ENCODE measurements at regions not wholly inside any gene's neighbourhood (a gene's known extent, or its start where the extent isn't known, plus 50 kb on each side); places are given as distances from the start of the nearest gene placed in this dataset.

DNA sequence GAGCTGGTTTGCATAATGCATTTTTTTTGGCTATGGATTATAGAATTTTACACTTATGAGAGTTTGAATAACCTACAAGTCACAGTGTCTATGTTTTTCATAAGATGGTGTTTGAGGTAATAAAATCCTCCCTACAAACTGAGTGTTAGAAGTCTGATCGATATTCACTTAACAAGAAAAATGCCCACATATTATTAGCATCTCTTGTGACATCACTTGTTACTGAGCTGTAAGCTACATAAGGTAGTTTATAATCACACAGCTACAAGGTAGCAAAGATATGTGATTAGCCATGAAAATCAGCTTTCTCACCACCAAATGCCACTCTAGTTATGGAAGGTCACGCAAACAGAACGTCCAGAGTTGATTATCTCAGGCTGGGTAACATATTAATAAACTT, 669.6 kb downstream of the PCDH18 start:
- H3K27ac ChIP-seq = no peak overlapping the region
- TF ChIP-seq POLR2AphosphoS5 (IDR thresholded peaks at IDR 0.05; ENCODE audit: insufficient read depth in 1 of 2, low read depth in 1 of 2) (no peak), POLR2A (IDR thresholded peaks at IDR 0.05) (no peak)
- TF ChIP-seq, protein P1, sequence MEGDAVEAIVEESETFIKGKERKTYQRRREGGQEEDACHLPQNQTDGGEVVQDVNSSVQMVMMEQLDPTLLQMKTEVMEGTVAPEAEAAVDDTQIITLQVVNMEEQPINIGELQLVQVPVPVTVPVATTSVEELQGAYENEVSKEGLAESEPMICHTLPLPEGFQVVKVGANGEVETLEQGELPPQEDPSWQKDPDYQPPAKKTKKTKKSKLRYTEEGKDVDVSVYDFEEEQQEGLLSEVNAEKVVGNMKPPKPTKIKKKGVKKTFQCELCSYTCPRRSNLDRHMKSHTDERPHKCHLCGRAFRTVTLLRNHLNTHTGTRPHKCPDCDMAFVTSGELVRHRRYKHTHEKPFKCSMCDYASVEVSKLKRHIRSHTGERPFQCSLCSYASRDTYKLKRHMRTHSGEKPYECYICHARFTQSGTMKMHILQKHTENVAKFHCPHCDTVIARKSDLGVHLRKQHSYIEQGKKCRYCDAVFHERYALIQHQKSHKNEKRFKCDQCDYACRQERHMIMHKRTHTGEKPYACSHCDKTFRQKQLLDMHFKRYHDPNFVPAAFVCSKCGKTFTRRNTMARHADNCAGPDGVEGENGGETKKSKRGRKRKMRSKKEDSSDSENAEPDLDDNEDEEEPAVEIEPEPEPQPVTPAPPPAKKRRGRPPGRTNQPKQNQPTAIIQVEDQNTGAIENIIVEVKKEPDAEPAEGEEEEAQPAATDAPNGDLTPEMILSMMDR (IDR thresholded peaks at IDR 0.05) = no peak
- DNase-seq (ENCODE audit: extremely low spot score in 2 of 2) = no peak
- no peaks in the 10 kb centered on the region for H3K9me3 ChIP-seq
- no peak overlapping the region for H3K4me3 ChIP-seq
- H3K36me3 ChIP-seq = no peaks in the 10 kb centered on the region
- H3K4me1 ChIP-seq = no peaks in the 10 kb centered on the region
- intact Hi-C loops (cut with DNase I) = no loop called here
- no peaks in the 10 kb centered on the region for H3K27me3 ChIP-seq

DNA sequence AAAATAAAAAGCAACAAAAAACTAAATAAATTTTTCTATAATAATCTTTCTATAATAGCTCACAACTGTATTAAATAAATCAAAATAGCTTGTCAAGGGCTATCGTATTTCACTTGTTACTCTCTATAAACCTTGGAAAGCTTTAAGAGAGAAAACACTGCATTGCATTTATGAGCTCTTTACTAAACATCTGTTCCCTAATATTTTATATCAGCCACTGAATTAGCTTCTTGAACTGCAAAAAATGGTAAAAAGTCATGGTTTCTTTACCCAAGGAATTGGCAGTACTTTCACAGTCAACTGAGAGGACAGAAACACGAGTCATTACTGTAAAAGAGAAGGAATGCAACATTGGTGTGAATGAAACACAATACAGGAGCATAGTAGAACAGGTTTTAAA, 671.2 kb downstream of the PCDH18 start:
- Histone ChIP-seq H3K4me1 (no peaks in the 10 kb centered on the region), H3K27me3 (no peaks in the 10 kb centered on the region), H3K36me3 (no peaks in the 10 kb centered on the region), H3K4me3 (no peak overlapping the region), H3K9me3 (no peaks in the 10 kb centered on the region), H3K27ac (no peak overlapping the region)
- DNase-seq (ENCODE audit: extremely low spot score in 2 of 2) = no peak
- TF ChIP-seq POLR2A (IDR thresholded peaks at IDR 0.05) = no peak
- intact Hi-C loops (cut with DNase I) = no loop called here

DNA sequence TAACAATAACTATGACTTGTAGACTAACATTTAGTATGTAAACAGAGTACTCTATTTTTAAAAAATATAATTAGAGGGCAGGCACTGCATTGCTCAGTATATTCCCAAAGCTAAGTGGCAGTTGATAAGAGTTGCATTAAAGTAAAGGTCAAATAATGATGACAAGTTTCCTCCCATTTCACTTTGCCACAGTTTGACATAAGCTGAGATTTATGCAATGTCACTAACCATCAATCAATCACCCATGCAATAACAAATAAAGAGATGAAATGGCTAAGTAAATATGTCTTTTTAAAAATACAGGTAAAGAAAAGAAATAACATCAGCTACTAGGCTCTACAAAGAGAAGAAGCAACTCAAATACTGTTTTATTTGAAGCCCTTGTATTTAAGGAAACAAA, 673.4 kb downstream of the PCDH18 start:
- no peaks in the 10 kb centered on the region for H3K36me3 ChIP-seq
- TF ChIP-seq, protein P1 (IDR thresholded peaks at IDR 0.05) = no peak
- TF ChIP-seq POLR2AphosphoS5 (IDR thresholded peaks at IDR 0.05; ENCODE audit: insufficient read depth in 1 of 2, low read depth in 1 of 2) = no peak
- no peak for TF ChIP-seq POLR2A (IDR thresholded peaks at IDR 0.05)
- no peaks in the 10 kb centered on the region for H3K4me1 ChIP-seq
- H3K27me3 ChIP-seq = no peaks in the 10 kb centered on the region
- DNase-seq (ENCODE audit: extremely low spot score in 2 of 2) = no peak
- no peak overlapping the region for H3K27ac ChIP-seq
- H3K9me3 ChIP-seq = no peaks in the 10 kb centered on the region
- no peak overlapping the region for H3K4me3 ChIP-seq
- intact Hi-C loops (cut with DNase I) = no loop called here

DNA sequence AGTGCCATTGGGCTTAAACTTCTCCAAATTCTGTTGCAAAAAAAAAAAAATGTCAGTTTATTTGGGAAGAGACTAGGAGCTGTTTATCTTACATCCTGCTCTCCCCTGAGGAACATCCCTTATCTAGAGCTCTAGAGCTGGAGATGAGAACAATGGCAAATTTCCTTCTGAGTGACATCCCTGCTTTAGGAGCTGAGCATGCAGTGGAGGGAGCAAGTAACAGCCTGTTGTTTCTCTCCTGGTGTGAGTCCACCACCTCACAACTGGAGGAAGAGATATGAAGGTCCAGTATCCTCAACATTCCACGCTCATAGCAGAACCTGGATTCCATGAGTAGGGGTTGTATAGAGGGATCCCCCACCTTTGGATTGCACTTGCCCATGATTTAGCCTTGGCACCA, 676.4 kb downstream of the PCDH18 start:
- DNase-seq (ENCODE audit: extremely low spot score in 2 of 2) = no peak
- no peak overlapping the region for H3K27ac ChIP-seq
- intact Hi-C loops (cut with DNase I) = no loop called here
- no peak overlapping the region for H3K4me3 ChIP-seq
- no peaks in the 10 kb centered on the region for H3K36me3 ChIP-seq
- H3K9me3 ChIP-seq = no peaks in the 10 kb centered on the region
- no peaks in the 10 kb centered on the region for H3K4me1 ChIP-seq
- TF ChIP-seq POLR2AphosphoS5 (IDR thresholded peaks at IDR 0.05; ENCODE audit: insufficient read depth in 1 of 2, low read depth in 1 of 2) (no peak), POLR2A (IDR thresholded peaks at IDR 0.05) (no peak)
- H3K27me3 ChIP-seq = no peaks in the 10 kb centered on the region

DNA sequence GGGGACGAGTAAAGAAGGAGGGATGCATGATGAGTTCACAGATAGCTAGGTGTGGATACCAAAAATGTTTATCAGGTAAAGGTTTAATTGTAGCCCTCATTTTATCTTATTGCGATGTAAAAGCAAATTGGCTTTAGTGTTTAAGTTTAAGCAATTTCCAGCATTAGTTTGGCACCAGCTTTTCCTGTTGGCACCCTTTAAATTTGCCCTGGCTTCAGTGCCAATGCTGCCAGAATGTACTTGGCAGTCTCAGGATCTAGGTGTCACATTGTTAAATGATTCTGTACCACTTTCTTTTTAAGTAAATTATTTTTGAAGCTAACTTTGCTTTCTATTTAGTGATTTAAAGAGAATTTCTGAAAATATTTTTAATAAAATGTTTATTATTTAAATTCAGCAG, 681.8 kb downstream of the PCDH18 start:
- intact Hi-C loops (cut with DNase I) = no loop called here
- TF ChIP-seq, protein P1 (IDR thresholded peaks at IDR 0.05) = no peak
- TF ChIP-seq POLR2AphosphoS5 (IDR thresholded peaks at IDR 0.05; ENCODE audit: insufficient read depth in 1 of 2, low read depth in 1 of 2) (no peak), POLR2A (IDR thresholded peaks at IDR 0.05) (no peak)
- Histone ChIP-seq H3K36me3 (no peaks in the 10 kb centered on the region), H3K27ac (no peak overlapping the region), H3K4me3 (no peak overlapping the region), H3K27me3 (no peaks in the 10 kb centered on the region), H3K9me3 (no peaks in the 10 kb centered on the region), H3K4me1 (no peaks in the 10 kb centered on the region)
- no peak for DNase-seq (ENCODE audit: extremely low spot score in 2 of 2)

DNA sequence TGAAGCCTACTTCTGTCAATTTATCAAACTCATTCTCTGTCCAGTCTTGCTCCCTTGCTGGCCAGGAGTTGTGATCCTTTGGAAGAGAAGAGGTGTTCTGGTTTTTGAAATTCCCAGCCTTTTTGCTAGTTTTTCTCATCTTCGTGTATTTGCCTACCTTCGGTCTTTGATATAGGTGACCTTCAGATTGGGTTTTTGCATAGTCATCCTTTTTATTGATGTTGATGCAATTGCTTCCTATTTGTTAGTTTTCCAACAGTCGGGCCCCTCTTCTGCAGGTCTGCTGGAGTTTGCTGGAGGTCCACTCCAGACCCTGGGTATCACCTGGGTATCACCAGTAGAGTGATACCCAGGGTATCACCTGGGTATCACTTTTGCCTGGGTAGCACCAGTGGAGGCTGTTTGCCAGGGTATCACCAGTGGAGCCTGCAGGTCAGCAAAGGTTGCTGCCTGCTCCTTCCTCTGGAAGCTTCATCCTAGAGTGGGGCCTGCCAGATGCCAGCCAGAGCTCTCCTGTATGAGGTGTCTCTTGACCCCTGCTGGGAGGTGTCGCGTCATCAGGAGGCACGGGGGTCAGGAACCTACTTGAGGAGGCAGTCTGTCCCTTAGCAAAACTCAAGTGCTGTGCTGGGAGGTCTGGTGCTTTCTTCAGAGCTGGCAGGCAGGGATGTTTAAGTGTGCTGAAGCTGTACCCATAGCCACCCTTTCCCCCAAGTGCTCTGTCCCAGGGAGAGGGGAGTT, 684.2 kb downstream of the PCDH18 start:
- intact Hi-C loops (cut with DNase I) = no loop called here
- no peak for DNase-seq (ENCODE audit: extremely low spot score in 2 of 2)
- H3K27me3 ChIP-seq = no peaks in the 10 kb centered on the region
- H3K9me3 ChIP-seq = no peaks in the 10 kb centered on the region
- H3K4me3 ChIP-seq = no peak overlapping the region
- no peak overlapping the region for H3K27ac ChIP-seq
- no peak for TF ChIP-seq POLR2A (IDR thresholded peaks at IDR 0.05)
- TF ChIP-seq, protein P1 (IDR thresholded peaks at IDR 0.05) = no peak
- no peaks in the 10 kb centered on the region for H3K36me3 ChIP-seq
- no peaks in the 10 kb centered on the region for H3K4me1 ChIP-seq

Data from vagina (tissue), 2 donors.